ENCODE measurements at regions not wholly inside any gene's neighbourhood (a gene's known extent, or its start where the extent isn't known, plus 50 kb on each side); places are given as distances from the start of the nearest gene placed in this dataset.
A peak's percentile ranks its signal among the peaks of the same experiment; 100 is the strongest.

DNA sequence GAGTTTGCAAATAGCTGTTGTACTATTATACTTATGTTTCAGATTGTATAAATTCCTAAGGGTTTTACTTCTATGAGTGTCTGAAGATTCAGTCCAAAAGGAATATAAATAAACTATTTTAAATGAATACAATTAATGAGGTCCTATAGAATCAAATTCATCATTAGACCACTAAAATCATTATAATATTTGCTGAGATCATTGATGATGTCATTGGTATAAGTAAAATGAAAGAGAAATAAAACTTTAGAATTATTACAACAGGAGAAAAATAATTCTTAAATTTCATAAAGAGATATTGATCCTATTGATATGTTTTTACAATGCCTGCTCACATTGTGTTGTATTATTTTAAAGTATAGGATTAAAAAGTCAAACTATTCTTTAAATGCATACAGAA is 544.0 kb upstream of the ZWINT start:
- in situ Hi-C loops (cut with HindIII; ENCODE audit: low pct_unique_long_range_greater_than_20kb, low sequenced_read_pairs), result no loop called here
- DNase-seq (ENCODE audit: low read depth in 1 of 2, low spot score in 1 of 2), result no peak
- no peak for TF ChIP-seq JUND (IDR thresholded peaks at IDR 0.05; ENCODE audit: low read depth)

DNA sequence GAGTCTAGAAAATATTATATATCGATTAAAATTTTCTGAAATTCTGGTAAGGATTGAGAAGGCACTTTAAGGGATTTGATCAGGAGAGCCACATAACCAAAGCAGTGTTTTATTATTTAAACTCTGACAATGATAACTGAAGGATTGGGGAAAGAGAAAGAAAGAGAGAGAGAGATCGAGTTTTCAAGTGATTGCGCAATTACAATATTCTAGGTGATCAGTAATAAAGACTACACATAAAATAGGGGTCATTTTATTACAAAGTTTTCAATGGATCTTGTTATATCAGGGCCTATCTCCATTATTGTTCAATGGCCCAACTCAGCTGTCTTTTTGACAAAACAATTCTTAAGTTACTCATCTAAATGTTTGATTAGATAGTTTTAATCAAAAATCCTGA is 541.5 kb upstream of the ZWINT start:
- no peak for TF ChIP-seq JUND (IDR thresholded peaks at IDR 0.05; ENCODE audit: low read depth)
- no peak for DNase-seq (ENCODE audit: low read depth in 1 of 2, low spot score in 1 of 2)
- in situ Hi-C loops (cut with HindIII; ENCODE audit: low pct_unique_long_range_greater_than_20kb, low sequenced_read_pairs), result no loop called here

- TF ChIP-seq JUND (IDR thresholded peaks at IDR 0.05; ENCODE audit: low read depth), result no peak
- no peak for DNase-seq (ENCODE audit: low read depth in 1 of 2, low spot score in 1 of 2)
- in situ Hi-C loops (cut with HindIII; ENCODE audit: low pct_unique_long_range_greater_than_20kb, low sequenced_read_pairs), result no loop called here
These were observed 534.2 kb upstream of the ZWINT start for GRCh38 chr10:56895306-56895705.

GRCh38 chr10:56881218-56881617 is 520.2 kb upstream of the ZWINT start:
- no peak for DNase-seq (ENCODE audit: low read depth in 1 of 2, low spot score in 1 of 2)
- no peak for TF ChIP-seq JUND (IDR thresholded peaks at IDR 0.05; ENCODE audit: low read depth)

DNA sequence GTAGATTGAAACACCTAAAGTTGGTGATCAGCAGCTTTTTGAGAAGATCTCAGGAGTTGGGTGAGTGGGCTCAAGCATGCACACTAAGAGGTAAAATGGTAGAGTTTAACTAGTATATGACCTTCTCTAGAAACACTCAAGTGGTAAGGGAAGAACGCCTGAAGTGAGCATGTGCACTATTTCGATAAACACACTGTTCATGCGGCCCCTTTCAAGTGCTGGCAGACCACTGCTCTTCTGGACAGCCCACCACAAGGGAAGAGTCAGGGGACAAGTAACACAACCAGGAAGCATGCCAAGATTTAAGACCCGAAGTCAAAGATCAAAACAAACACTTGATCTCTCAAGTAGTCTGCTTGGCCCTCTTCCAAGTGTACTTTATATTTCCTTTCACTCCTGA is 519.5 kb upstream of the ZWINT start:
- no peak for TF ChIP-seq JUND (IDR thresholded peaks at IDR 0.05; ENCODE audit: low read depth)
- DNase-seq (ENCODE audit: low read depth in 1 of 2, low spot score in 1 of 2), result no peak
- in situ Hi-C loops (cut with HindIII; ENCODE audit: low pct_unique_long_range_greater_than_20kb, low sequenced_read_pairs), result no loop called here

More at GRCh38 chr10:56881218-56881617, 520.2 kb upstream of the ZWINT start:
- in situ Hi-C loops (cut with HindIII; ENCODE audit: low pct_unique_long_range_greater_than_20kb, low sequenced_read_pairs), result no loop called here

- in situ Hi-C loops (cut with HindIII; ENCODE audit: low pct_unique_long_range_greater_than_20kb, low sequenced_read_pairs), result no loop called here
- DNase-seq (ENCODE audit: low read depth in 1 of 2, low spot score in 1 of 2), result no peak
- TF ChIP-seq JUND (IDR thresholded peaks at IDR 0.05; ENCODE audit: low read depth), result no peak
These were observed 513.9 kb upstream of the ZWINT start for GRCh38 chr10:56874950-56875349.

- in situ Hi-C loops (cut with HindIII; ENCODE audit: low pct_unique_long_range_greater_than_20kb, low sequenced_read_pairs), result no loop called here
- no peak for TF ChIP-seq JUND (IDR thresholded peaks at IDR 0.05; ENCODE audit: low read depth)
- DNase-seq (ENCODE audit: low read depth in 1 of 2, low spot score in 1 of 2), result no peak
These were observed 510.2 kb upstream of the ZWINT start for GRCh38 chr10:56871160-56871668.

GRCh38 chr10:56867236-56867635 is 506.2 kb upstream of the ZWINT start:
- no peak for DNase-seq (ENCODE audit: low read depth in 1 of 2, low spot score in 1 of 2)
- no peak for TF ChIP-seq JUND (IDR thresholded peaks at IDR 0.05; ENCODE audit: low read depth)
- in situ Hi-C loops (cut with HindIII; ENCODE audit: low pct_unique_long_range_greater_than_20kb, low sequenced_read_pairs), result no loop called here

- in situ Hi-C loops (cut with HindIII; ENCODE audit: low pct_unique_long_range_greater_than_20kb, low sequenced_read_pairs), result no loop called here
- TF ChIP-seq JUND (IDR thresholded peaks at IDR 0.05; ENCODE audit: low read depth), result no peak
- no peak for DNase-seq (ENCODE audit: low read depth in 1 of 2, low spot score in 1 of 2)
These were observed 495.5 kb upstream of the ZWINT start for GRCh38 chr10:56856569-56856968.

- DNase-seq (ENCODE audit: low read depth in 1 of 2, low spot score in 1 of 2), result no peak
- TF ChIP-seq JUND (IDR thresholded peaks at IDR 0.05; ENCODE audit: low read depth), result no peak
- in situ Hi-C loops (cut with HindIII; ENCODE audit: low pct_unique_long_range_greater_than_20kb, low sequenced_read_pairs), result no loop called here
These were observed 484.0 kb upstream of the ZWINT start for GRCh38 chr10:56844978-56845529.

GRCh38 chr10:56836659-56837058 is 475.6 kb upstream of the ZWINT start:
- DNase-seq (ENCODE audit: low read depth in 1 of 2, low spot score in 1 of 2), result no peak
- in situ Hi-C loops (cut with HindIII; ENCODE audit: low pct_unique_long_range_greater_than_20kb, low sequenced_read_pairs), result no loop called here

DNA sequence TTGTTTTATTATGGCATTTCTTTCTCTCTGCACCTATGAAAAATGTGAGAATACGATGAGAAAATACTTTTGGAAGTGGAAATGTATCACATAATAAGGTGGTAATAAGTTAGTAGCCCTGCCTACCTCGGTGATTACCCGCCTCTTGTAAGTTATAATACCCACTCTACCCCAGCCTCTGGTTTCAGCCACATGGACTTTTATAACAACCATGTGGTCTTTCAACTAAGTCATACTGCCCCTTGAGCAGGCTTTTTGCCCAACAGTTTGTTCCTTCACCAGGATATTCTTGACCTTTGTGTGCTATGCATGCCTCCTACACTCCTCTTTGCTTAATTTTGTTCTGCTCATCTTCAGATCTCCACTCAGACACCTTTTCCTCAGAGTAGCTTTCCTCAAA is 470.6 kb upstream of the ZWINT start:
- in situ Hi-C loops (cut with HindIII; ENCODE audit: low pct_unique_long_range_greater_than_20kb, low sequenced_read_pairs), result no loop called here
- no peak for TF ChIP-seq JUND (IDR thresholded peaks at IDR 0.05; ENCODE audit: low read depth)

More at GRCh38 chr10:56836659-56837058, 475.6 kb upstream of the ZWINT start:
- no peak for TF ChIP-seq JUND (IDR thresholded peaks at IDR 0.05; ENCODE audit: low read depth)

DNA sequence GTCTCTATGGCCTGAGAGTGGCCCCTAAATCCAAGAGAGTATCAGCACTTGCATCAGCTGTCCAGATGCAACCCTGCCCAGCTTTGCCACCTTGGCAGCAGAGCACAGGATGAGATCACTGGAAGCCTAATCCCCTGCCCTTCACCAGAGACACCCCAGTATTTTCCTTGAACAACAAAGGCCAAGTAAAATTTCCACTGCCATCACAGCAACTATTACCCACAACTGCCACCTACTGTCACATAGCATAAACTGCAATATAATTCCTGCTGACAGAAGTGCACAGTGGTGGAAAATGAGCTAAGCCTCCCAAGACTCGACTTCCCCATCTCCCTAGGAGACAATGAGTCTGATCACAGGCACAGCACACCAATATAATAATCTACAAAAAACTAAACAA is 462.8 kb upstream of the ZWINT start:
- in situ Hi-C loops (cut with HindIII; ENCODE audit: low pct_unique_long_range_greater_than_20kb, low sequenced_read_pairs), result no loop called here
- no peak for TF ChIP-seq JUND (IDR thresholded peaks at IDR 0.05; ENCODE audit: low read depth)
- DNase-seq (ENCODE audit: low read depth in 1 of 2, low spot score in 1 of 2), result peak; percentile 16 to 66

More for the DNA sequence above, 470.6 kb upstream of the ZWINT start:
- no peak for DNase-seq (ENCODE audit: low read depth in 1 of 2, low spot score in 1 of 2)

- no peak for DNase-seq (ENCODE audit: low read depth in 1 of 2, low spot score in 1 of 2)
- in situ Hi-C loops (cut with HindIII; ENCODE audit: low pct_unique_long_range_greater_than_20kb, low sequenced_read_pairs), result no loop called here
- TF ChIP-seq JUND (IDR thresholded peaks at IDR 0.05; ENCODE audit: low read depth), result no peak
These were observed 444.0 kb upstream of the ZWINT start for GRCh38 chr10:56805022-56805421.

Data from T47D (cell line).